ENCODE measurements at regions not wholly inside any gene's neighbourhood (a gene's known extent, or its start where the extent isn't known, plus 50 kb on each side); places are given as distances from the start of the nearest gene placed in this dataset.

DNA sequence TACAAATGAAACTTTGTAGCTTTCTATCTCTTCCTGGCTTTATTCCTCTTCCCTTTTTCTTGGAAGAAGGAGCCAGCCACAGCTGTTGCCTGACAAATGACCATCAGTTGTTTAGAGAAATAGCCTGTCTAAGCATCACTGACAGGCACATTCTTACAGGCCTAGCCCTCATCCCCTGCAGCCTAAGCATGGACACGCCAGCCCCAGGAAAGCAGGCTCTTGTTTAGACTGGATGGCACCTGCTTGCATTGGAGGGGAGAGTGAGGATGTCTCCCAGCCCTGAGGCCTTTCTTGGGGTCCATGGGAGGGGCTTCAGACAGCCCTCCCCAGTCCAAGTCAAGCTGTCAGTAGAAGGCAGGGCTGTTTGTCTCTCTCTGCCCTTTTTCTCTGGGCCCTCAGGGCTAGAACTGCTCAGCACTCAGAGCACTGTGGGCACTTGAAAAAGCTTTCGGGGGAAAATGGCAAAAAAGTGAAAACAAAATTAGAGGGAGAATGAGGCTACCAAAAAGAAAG is 282.5 kb upstream of the PLXNA2 start:
- H3K27ac ChIP-seq (ENCODE audit: low read depth, low read length, poor library complexity, severe bottlenecking), result no peak overlapping the region
- H3K79me2 ChIP-seq (ENCODE audit: insufficient read depth, low read depth, low read length), result no peaks in the 10 kb centered on the region
- H3K4me1 ChIP-seq (ENCODE audit: insufficient read depth, low read length, poor library complexity, severe bottlenecking), result no peaks in the 10 kb centered on the region
- POLR2A ChIA-PET, result no interaction called here
- no peaks in the 10 kb centered on the region for H3K9me2 ChIP-seq (ENCODE audit: insufficient read depth, low read length)
- H2AFZ ChIP-seq (ENCODE audit: low read length), result no peak overlapping the region
- intact Hi-C loops (cut with micrococcal nuclease; ENCODE audit: unreplicated experiment), result no loop called here
- no peaks in the 10 kb centered on the region for H3K9me3 ChIP-seq (ENCODE audit: low read length)
- TF ChIP-seq, protein P1, sequence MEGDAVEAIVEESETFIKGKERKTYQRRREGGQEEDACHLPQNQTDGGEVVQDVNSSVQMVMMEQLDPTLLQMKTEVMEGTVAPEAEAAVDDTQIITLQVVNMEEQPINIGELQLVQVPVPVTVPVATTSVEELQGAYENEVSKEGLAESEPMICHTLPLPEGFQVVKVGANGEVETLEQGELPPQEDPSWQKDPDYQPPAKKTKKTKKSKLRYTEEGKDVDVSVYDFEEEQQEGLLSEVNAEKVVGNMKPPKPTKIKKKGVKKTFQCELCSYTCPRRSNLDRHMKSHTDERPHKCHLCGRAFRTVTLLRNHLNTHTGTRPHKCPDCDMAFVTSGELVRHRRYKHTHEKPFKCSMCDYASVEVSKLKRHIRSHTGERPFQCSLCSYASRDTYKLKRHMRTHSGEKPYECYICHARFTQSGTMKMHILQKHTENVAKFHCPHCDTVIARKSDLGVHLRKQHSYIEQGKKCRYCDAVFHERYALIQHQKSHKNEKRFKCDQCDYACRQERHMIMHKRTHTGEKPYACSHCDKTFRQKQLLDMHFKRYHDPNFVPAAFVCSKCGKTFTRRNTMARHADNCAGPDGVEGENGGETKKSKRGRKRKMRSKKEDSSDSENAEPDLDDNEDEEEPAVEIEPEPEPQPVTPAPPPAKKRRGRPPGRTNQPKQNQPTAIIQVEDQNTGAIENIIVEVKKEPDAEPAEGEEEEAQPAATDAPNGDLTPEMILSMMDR (conservative IDR thresholded peaks at IDR 0.05; ENCODE audit: low read length), result no peak
- TF ChIP-seq EZH2phosphoT487 (IDR thresholded peaks at IDR 0.05; ENCODE audit: borderline replicate concordance, low read depth, low read length), result no peak
- BruUV-seq (replicated peaks), result no TSS peak
- H4K20me1 ChIP-seq (ENCODE audit: insufficient read depth, low read length), result no peaks in the 10 kb centered on the region
- H3K36me3 ChIP-seq (ENCODE audit: insufficient read depth, low read length), result no peaks in the 10 kb centered on the region
- DNase-seq (ENCODE audit: low spot score), result no peak
- no peak overlapping the region for H3K4me3 ChIP-seq (ENCODE audit: low read depth, low read length, poor library complexity, severe bottlenecking)
- no peak overlapping the region for H3K4me2 ChIP-seq (ENCODE audit: low read length)
- CTCF ChIA-PET (ENCODE audit: unreplicated experiment), result no interaction called here

DNA sequence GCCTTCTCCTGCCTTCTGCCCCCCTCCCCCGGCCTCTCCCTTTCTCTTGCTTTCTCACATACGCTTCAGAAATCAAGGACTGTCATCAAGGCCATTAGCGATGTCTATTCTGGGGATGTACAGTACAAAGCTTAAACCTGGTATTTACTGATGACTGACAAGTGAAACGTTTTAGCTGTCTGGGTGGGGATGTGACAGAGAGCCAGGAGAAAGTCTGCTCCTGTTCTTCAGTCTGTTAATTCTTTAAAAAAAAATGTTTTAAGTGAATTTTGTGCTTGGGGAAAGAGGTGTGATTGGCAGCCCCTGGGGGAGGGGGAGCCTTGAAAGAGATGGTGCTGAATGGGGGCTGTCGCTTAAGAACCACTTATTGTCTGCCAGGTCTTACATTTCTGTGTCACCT is 283.0 kb upstream of the PLXNA2 start:
- H3K4me1 ChIP-seq (ENCODE audit: insufficient read depth, low read length, poor library complexity, severe bottlenecking), result no peaks in the 10 kb centered on the region
- intact Hi-C loops (cut with micrococcal nuclease; ENCODE audit: unreplicated experiment), result no loop called here
- BruUV-seq (replicated peaks), result no TSS peak

DNA sequence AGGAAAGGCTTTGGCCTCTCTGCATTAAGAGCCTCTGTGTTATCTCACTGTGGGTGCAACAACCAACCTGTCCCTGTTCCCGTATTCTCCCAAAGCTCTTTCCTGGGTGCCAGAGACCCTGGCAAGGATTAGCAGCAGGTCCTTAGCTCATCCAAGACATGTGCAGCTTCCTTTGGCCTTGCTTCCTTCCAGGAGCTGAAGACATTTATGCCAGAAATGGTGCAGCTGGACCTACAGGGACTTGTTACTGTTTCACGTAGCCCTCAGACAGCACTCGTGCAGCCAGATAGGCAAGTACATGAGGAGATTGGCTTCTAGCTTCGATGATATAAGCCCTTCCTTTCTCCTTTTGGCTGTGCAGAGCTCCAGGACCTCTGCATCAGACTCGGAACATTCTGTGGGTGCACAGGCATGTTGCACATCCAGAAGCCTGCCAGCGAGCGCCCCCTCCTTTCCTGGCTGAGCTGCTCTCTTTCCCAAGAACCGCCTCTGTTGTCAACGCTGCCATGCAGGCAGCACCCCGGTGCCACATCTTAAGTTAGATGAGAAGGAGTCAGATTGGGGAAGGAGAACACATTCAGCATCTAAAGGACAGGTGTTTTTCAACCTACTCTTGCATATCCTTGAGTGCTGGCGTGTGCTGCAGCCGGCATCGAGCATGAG is 284.5 kb upstream of the PLXNA2 start:
- no peak for DNase-seq (ENCODE audit: low spot score)
- H3K79me2 ChIP-seq (ENCODE audit: insufficient read depth, low read depth, low read length), result no peaks in the 10 kb centered on the region
- no peak overlapping the region for H3K4me3 ChIP-seq (ENCODE audit: low read depth, low read length, poor library complexity, severe bottlenecking)
- H3K27ac ChIP-seq (ENCODE audit: low read depth, low read length, poor library complexity, severe bottlenecking), result no peak overlapping the region
- no peaks in the 10 kb centered on the region for H4K20me1 ChIP-seq (ENCODE audit: insufficient read depth, low read length)
- no peaks in the 10 kb centered on the region for H3K4me1 ChIP-seq (ENCODE audit: insufficient read depth, low read length, poor library complexity, severe bottlenecking)
- no TSS peak for BruUV-seq (replicated peaks)
- no peaks in the 10 kb centered on the region for H3K9me2 ChIP-seq (ENCODE audit: insufficient read depth, low read length)
- CTCF ChIA-PET (ENCODE audit: unreplicated experiment), result no interaction called here
- no peaks in the 10 kb centered on the region for H3K36me3 ChIP-seq (ENCODE audit: insufficient read depth, low read length)
- TF ChIP-seq, protein P1 (conservative IDR thresholded peaks at IDR 0.05; ENCODE audit: low read length), result no peak
- no peak for TF ChIP-seq EZH2phosphoT487 (IDR thresholded peaks at IDR 0.05; ENCODE audit: borderline replicate concordance, low read depth, low read length)
- H3K9me3 ChIP-seq (ENCODE audit: low read length), result no peaks in the 10 kb centered on the region
- no peak overlapping the region for H2AFZ ChIP-seq (ENCODE audit: low read length)
- H3K4me2 ChIP-seq (ENCODE audit: low read length), result no peak overlapping the region
- intact Hi-C loops (cut with micrococcal nuclease; ENCODE audit: unreplicated experiment), result no loop called here
- POLR2A ChIA-PET, result no interaction called here

More for the DNA sequence above, 283.0 kb upstream of the PLXNA2 start:
- Histone ChIP-seq H3K36me3 (ENCODE audit: insufficient read depth, low read length) (no peaks in the 10 kb centered on the region), H2AFZ (ENCODE audit: low read length) (no peak overlapping the region), H3K27ac (ENCODE audit: low read depth, low read length, poor library complexity, severe bottlenecking) (no peak overlapping the region), H3K9me3 (ENCODE audit: low read length) (no peaks in the 10 kb centered on the region), H3K4me2 (ENCODE audit: low read length) (no peak overlapping the region), H3K9me2 (ENCODE audit: insufficient read depth, low read length) (no peaks in the 10 kb centered on the region), H3K4me3 (ENCODE audit: low read depth, low read length, poor library complexity, severe bottlenecking) (no peak overlapping the region), H3K79me2 (ENCODE audit: insufficient read depth, low read depth, low read length) (no peaks in the 10 kb centered on the region), H4K20me1 (ENCODE audit: insufficient read depth, low read length) (no peaks in the 10 kb centered on the region)
- no peak for DNase-seq (ENCODE audit: low spot score)
- TF ChIP-seq EZH2phosphoT487 (IDR thresholded peaks at IDR 0.05; ENCODE audit: borderline replicate concordance, low read depth, low read length), result no peak
- TF ChIP-seq, protein P1 (conservative IDR thresholded peaks at IDR 0.05; ENCODE audit: low read length), result no peak
- ChIA-PET POLR2A (no interaction called here), CTCF (ENCODE audit: unreplicated experiment) (no interaction called here)
